ENCODE measurements at regions not wholly inside any gene's neighbourhood (a gene's known extent, or its start where the extent isn't known, plus 50 kb on each side); places are given as distances from the start of the nearest gene placed in this dataset.
"Not testable (repeated sequence)": the region's sequence is repeated elsewhere in the genome, so short reads cannot be mapped to it uniquely, and the experiment has no call there.

GRCh38 chr6:156199182-156199581 lies 578.0 kb upstream of the ARID1B start:
- FAIRE-seq (no peak), DNase-seq (ENCODE audit: low spot score) (no peak)

DNA sequence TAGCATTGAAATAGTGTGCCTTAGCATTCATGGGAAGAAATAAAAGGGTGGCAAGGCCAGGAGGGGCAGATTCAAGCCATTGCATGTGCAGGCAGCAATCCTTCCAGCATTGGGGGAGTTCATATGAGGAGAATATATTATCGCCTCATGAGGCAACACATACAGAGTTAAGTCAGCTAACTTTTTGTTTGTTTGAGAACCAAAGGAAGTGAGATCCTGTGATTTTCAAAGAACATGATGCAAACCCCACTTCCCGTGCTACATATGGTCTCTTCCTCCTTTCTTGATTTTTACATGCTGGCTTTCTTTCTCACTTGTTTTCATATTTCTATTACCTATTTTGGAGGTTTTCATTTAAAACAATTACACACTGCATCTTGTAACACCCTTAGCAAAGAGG lies 579.7 kb upstream of the ARID1B start:
- DNase-seq (ENCODE audit: low spot score) (no peak), FAIRE-seq (no peak)

GRCh38 chr6:156194981-156195380 lies 582.2 kb upstream of the ARID1B start:
- FAIRE-seq (no peak), DNase-seq (ENCODE audit: low spot score) (no peak)

DNA sequence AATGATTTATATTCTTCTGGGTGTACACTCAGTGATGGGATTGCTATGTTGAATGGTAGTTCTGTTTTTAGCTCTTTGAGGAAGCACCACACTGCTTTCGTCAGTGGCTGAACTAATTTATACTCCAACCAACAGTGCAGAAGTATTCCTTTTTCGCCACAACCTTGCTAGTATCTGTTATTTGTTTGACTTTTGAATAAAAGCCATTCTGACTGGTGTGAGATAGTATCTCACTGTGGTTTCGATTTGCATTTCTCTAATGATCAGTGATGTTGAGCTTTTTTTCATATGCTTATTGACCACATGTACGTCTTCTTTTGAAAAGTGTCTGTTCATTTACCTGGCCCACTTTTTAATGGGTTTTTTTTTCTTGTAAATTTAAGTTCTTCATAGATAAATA lies 583.8 kb upstream of the ARID1B start:
- FAIRE-seq, result no peak
- no peak for DNase-seq (ENCODE audit: low spot score)

GRCh38 chr6:156191895-156192294 lies 585.3 kb upstream of the ARID1B start:
- DNase-seq (ENCODE audit: low spot score), result no peak
- no peak for FAIRE-seq

- not testable (repeated sequence) for DNase-seq (ENCODE audit: low spot score); FAIRE-seq
Observed at GRCh38 chr6:156191390-156191789, 585.8 kb upstream of the ARID1B start.

- DNase-seq (ENCODE audit: low spot score), result no peak
- FAIRE-seq, result no peak
Observed at GRCh38 chr6:156190270-156190669, 586.9 kb upstream of the ARID1B start.

GRCh38 chr6:156189714-156190113 lies 587.5 kb upstream of the ARID1B start:
- no peak for FAIRE-seq
- no peak for DNase-seq (ENCODE audit: low spot score)

DNA sequence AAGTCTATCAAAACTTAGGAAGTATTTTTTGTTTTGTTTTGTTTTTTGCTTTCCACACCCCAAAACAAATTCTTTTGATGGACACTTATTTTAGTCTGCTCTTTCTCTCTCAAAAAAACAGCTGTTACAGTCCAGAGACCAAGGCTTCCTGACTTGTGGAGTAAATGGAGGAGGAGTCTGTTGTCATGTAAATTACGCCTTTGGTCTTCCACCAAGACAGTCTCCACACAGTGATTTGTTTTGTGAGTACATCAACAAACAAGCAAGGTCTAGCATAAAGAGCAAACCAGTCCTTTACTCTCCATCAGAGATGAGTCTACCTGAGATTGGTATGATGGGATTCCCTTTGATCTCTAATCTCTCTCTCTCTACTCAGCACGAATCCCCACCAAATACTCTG lies 588.0 kb upstream of the ARID1B start:
- no peak for DNase-seq (ENCODE audit: low spot score)
- no peak for FAIRE-seq

GRCh38 chr6:156185113-156185512 lies 592.1 kb upstream of the ARID1B start:
- FAIRE-seq (no peak), DNase-seq (ENCODE audit: low spot score) (no peak)

DNA sequence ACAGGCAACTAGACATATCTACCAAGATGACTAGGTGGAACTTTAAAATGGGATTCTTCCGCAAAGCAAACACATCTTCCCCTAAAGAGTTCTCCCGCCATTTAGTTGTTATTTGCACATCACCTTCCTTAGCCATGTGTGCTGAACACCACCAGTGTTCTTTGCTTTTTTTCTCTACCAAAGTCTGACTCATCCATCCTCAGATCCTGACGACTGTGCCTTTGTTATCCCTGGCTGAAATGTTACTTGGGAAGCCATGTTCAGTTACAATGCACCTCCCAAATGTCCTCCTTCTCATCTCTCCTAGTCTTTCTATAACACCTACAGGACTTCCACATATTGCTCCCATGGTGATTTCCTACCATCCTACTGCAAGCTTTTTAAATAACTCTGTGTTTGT lies 593.5 kb upstream of the ARID1B start:
- no peak for FAIRE-seq
- DNase-seq (ENCODE audit: low spot score), result no peak

DNA sequence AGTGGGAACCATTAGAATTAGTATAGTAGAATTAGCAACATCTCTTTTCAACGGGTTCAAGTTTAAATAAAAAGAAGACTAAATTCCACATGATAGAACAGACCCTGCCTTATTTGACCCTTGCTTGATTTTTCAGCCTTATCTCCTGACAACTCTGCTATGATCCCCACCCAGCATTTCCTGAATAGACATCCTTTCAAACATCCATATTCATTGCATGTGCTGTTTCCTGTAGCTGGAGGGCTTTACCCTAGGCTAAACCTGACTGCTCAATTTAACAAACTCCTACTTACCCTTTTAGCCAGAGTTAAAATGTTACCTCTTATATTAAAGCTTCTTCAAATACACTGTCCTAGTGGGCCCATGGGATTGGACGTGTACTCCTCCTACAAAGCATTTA lies 594.8 kb upstream of the ARID1B start:
- no peak for DNase-seq (ENCODE audit: low spot score)
- no peak for FAIRE-seq

DNA sequence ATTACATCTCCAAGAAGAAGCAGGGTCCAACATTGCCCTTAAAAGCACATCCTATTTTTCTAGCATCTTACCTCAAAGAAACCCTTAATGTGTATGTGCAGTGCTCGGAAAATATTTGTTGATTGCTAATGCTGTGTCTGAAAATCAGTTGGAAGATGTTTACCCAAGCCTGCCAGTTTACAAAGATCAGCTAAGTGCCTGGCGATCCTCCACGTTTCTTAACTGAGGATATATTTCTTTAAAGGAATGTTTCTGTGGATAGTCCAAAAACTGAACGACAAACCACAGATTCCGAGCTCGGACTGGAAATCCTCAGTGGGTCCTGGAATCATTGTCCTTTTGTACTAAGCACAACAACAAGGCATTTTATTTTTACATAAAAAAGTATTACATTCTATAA lies 595.7 kb upstream of the ARID1B start:
- DNase-seq (ENCODE audit: low spot score) (no peak), FAIRE-seq (no peak)

GRCh38 chr6:156175971-156176421 lies 601.2 kb upstream of the ARID1B start:
- DNase-seq (ENCODE audit: low spot score), result no peak
- FAIRE-seq, result no peak

DNA sequence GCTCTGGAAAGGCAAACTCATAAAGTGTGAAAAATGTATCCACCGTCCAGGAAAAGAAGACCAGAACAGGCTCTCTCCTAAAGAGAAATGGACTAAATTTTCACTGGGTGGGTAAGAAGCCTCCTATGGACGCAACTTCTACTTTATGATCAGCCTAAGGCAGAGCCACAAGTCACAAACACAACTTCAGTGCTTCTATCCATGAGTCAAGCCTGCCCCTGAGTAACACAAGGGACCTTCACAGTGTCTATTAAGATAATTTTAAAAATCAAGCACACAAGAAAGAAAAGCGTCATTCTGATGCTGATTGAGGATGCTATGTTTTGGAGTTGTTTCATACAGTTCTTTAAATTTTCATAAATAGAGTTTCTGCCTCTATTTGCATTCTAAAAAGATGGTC lies 601.7 kb upstream of the ARID1B start:
- FAIRE-seq (no peak), DNase-seq (ENCODE audit: low spot score) (no peak)

GRCh38 chr6:156174031-156174890 lies 602.9 kb upstream of the ARID1B start:
- DNase-seq (ENCODE audit: low spot score), result no peak
- no peak for FAIRE-seq

DNA sequence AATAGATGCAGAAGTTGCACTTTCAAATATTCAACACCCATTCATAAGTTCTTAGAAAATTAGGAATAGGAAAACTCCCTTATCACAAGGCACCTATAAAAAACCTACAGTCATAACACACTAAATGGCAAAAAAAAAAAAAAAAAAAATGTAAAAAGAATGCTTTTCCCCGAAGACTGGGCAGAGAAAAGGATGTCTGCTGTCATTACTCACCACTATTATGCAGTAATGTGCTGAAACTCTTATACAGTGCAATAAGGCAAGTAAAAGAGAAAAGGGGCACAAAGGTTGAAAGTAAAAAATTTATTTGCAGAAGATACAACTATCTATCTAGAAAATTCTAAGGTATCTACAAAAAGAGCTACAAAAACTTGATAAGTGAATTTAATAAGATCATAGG lies 607.8 kb upstream of the ARID1B start:
- DNase-seq (ENCODE audit: low spot score) (no peak), FAIRE-seq (no peak)

GRCh38 chr6:156167625-156168071 lies 609.5 kb upstream of the ARID1B start:
- FAIRE-seq, result no peak
- no peak for DNase-seq (ENCODE audit: low spot score)

DNA sequence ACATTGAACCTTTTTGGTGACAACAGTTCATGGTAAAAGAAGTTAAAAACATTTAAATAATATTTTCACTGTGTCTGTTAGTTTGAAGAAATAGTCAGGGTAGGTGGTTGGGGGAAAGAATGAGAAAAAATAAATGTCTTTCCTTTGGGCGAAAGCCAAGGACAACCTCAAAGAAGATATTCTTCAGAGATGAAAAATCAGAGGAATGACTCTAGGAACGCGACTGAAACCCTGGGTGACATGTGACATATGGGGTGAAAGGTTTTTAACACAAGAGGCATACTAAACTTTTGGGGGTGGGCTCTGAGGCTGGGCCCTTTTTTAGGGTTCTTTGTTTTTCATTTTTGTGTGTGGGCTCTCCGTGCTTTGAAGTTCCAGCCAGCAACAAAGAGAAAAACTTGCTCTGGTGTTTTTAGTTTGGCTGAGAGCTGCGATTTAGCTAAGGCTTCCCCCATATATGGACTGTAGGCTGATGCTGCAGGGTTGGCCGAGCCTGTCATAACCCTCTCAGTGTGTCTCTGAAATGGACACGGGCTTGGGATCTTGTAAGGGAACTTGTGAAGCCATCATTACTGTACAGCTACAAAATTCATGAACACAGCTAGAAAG lies 610.1 kb upstream of the ARID1B start:
- DNase-seq (ENCODE audit: low spot score) (no peak), FAIRE-seq (no peak)

GRCh38 chr6:156166093-156166492 lies 611.1 kb upstream of the ARID1B start:
- FAIRE-seq (no peak), DNase-seq (ENCODE audit: low spot score) (no peak)

GRCh38 chr6:156164701-156165452 lies 612.3 kb upstream of the ARID1B start:
- DNase-seq (ENCODE audit: low spot score) (no peak), FAIRE-seq (no peak)

DNA sequence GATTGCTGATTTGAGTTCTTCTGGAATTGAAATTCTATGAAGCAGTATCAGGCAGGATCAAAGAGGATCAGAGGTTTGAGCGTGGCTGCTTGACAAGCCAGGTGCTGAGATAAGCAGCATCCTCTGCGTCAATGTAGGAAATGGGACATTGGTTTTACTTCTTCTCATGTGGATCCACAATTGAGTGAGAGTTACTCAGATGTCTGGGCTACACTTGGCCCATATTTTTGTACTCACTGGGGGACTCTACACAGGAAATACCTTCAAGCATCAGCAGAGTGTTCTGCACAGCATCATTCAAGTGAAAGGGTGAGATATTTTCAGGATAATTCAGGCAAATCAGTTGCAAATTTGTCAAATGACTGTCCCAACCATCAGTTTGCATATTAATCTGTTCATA lies 613.9 kb upstream of the ARID1B start:
- FAIRE-seq, result no peak
- no peak for DNase-seq (ENCODE audit: low spot score)
